ENCODE measurements at regions not wholly inside any gene's neighbourhood (a gene's known extent, or its start where the extent isn't known, plus 50 kb on each side); places are given as distances from the start of the nearest gene placed in this dataset.

DNA sequence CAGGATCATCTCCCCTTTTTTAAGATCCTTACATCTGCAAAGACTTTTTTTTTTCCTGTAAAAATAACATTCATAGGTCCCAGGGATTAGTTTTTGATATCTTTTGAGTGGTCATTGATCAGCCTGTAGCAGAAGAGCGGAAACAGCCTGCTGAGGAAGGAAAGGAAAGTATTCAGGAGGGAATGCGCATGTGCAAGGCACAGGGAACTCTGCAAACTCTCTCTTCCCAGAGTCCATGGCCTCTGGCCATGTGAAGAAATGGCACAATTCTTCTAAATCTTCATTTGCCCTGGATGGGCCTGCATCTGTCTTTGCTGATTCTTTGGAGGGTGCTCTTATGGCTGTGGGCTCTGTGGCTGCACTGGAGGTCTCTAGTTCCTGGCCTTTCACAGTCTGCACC lies 60.1 kb upstream of the SKOR2 start:
- no peak for TF ChIP-seq EZH2 (IDR thresholded peaks at IDR 0.05)
- TF ChIP-seq POLR2AphosphoS5 (IDR thresholded peaks at IDR 0.05; ENCODE audit: borderline replicate concordance, low read depth, low read length): no peak
- no peak for TF ChIP-seq FOXP2 (optimal IDR thresholded peaks at IDR 0.05; ENCODE audit: control extremely low read depth, extremely low read length, insufficient read depth)
